GM19328 (cell line): ENCODE measurements at regions not wholly inside any gene's neighbourhood (a gene's known extent, or its start where the extent isn't known, plus 50 kb on each side); places are given as distances from the start of the nearest gene placed in this dataset.
"Not testable (repeated sequence)": the region's sequence is repeated elsewhere in the genome, so short reads cannot be mapped to it uniquely, and the experiment has no call there.

Experiments used
- ATAC-seq: cut with Tn5 transposase; IDR thresholded peaks from one replicate; pipeline ENCODE4 v1.9.1; 2021; ENCODE audit warnings: mild to moderate bottlenecking, moderate library complexity; ENCODE audit not compliant: unreplicated experiment

DNA sequence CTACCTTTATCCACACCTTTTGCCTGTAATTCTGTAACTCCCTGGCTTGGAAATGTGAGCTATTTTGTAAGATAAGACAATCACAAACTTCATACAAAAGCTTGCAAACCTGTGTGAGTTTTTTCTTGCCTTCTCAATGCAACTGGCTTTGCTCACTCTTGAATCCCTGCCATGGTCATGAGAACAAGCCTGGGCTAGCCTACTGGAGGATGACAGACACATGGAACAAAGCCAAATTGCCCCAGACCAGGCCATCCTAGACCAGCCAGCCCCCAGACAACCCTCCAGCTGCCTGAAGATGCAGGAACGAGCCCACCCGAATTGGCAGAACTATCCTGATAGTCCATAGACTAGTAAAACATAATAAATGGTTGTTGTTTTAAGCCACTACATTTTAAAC, 466.6 kb upstream of the ERCC4 start:
- ATAC-seq, result no peak

DNA sequence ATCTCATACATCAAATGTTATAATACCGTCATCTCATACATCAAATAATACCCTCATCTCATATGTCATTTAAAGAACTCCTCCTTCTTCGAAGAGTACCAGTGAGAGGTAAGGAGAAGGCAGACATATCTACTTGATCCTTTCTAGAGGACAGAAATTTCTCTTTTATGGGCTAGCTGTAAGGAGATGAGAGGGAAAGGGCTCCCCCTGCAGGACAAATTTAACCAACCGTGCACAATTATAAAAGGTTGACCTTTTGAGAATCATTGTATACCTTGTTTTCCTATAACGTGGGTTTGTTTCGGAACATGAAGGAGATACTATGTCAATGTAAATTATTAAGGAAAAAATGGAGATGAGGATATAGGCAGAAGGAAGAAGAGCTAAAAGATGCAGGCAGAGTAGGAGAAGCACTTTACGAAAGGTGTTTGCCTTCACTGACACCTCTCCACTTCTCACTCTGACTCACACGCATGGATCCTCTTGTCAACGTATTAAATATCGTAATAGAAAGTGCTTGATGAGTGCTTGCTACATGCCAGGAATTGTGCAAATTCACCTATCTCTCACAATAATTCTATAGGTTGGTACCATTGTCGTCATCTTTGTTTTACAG, 465.9 kb upstream of the ERCC4 start:
- no peak for ATAC-seq

DNA sequence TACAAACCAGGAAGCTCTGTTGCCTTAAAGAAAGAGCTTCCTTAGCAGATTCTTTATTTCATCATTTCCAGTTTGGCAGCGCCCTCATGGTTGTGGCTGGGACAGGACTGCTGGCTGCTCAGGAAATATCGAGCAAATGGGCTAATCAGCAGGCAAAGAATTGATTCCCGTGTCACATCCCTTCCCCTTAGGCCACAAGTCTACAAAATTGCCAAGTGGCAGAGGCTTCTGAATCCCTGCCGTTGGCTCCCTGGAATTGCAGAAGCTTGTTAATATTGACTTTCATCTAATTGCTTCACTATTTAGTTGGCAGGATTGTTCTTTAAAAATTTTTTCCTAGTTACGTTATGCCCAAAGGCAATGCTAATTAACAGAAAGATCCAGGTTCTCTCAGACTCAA, 456.3 kb upstream of the ERCC4 start:
- no peak for ATAC-seq

DNA sequence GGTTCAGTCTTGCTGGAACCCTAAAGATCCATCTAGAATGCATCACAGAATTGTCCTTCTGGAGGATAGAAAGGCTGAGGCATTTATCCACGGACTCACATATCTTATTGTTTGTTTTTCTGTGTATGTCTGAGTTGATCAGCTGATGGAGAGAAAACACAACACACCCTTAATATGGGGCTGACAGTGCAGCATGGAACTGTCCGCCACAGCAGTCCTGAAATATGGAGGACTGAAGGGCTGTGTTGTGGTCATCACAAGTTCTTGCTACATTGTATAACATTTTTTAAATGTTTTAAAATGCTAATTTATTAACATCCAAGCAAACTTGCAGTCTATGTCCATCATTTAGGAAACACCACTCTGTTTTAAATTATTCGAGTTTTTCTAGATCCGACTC, 448.9 kb upstream of the ERCC4 start:
- no peak for ATAC-seq

DNA sequence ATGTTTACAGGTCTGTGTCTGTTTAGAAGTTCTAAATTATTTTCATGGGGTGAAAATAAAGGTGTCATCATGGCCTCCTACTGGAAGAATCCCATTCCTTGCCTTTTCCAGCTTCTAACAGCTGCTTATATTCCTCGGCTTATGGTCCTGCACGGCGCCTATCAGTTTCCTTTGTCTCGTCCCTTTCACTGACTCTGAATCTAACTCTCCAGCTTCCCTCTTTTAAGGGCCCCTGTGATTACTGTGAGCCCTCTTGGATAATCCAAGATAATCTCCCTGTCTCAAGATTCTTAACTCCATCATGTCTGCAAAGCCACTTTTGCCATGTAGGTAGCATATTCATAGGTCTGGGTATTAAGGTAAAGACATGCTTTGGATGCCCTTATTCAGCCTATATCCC, 441.0 kb upstream of the ERCC4 start:
- no peak for ATAC-seq

DNA sequence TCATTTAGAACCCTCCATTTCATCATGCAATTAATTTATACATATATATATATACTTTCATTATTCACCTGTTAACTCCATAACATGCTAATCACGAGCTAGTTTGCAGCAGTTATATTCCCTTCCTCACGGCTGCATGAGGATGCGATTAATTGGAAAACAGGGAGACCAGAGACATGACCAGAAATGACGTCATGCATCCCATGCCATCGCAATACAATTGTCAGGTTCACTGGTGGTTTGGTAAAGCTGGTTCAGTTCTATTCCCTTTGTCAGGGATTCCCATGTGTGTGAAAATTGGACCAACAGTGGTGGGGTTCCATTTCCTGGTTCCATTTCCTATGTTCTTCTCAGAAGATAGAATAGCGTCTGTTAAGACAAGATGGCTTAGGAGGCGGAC, 440.4 kb upstream of the ERCC4 start:
- no peak for ATAC-seq

DNA sequence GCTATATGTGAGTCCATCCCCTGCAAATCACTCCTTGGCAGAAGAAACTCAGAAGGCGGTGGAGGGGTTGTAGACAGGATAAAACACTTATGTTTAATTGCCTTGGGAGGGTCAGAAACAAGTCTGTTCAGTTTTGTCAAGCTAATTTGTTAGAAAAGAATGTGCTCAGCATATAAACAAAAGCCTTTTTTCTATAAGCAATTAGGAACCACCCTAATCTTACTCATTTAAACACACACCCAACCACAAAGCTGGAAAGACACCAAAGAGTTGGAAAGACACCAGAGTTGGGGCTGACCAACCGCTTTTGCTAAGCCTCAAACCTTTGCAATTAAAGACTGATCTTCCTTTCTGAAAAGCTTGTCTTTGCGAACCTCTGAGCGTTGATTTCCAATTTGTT, 439.2 kb upstream of the ERCC4 start:
- ATAC-seq, result no peak

DNA sequence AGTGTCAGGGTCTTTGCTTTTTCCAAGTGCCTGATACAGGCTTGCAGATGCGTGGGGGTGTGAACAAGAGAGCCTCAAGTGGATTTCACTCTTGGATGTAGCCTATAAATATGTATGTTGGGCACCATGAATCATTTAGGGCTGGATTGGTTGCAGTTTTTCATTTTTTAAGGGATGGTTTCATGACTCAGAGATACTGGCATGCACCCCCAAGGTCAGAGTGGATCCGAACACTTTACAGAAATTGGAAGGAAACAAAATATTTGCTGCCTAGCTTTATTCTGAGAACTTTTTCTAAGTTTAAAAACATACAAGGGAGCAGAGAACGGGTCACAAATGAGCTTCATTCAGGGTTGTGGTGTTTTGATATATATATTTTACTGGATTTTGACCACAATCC, 436.8 kb upstream of the ERCC4 start:
- ATAC-seq, result no peak

DNA sequence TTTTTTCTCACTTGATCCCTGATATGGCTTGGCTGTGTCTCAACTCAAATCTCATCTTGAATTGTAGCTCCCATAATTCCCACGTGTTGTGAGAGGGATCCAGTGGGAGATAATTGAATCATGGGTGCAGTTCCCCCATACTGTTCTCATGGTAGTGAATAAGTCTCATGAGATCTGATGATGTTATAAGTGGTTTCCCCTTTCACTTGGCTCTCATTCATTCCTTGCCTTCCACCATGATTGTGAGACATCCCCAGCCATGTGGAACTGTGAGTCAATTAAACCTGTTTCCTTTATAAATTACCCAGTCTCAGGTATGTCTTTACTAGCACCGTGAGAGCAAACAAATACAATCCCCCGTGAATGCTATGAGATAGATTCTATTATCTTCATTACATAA, 430.5 kb upstream of the ERCC4 start:
- ATAC-seq, result not testable (repeated sequence)

DNA sequence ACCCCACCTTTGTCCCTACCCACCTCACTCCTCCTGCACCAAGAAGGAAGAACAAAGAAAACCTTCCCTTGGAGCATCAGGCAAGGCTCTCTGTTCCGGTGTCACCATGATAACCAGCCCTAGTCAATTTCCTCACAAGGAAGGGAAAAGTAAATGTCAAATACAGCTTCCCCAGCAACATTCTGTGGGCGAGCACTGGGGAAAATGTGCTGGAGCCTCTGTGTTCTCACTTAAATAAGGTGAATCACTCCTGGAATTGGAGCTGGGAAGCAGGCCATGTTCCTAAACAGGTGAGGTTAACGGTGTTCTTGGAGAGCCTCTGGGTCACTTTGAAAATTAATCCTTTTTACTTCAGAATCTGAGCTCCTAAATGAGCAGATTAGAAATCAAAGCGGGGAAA, 427.9 kb upstream of the ERCC4 start:
- no peak for ATAC-seq

DNA sequence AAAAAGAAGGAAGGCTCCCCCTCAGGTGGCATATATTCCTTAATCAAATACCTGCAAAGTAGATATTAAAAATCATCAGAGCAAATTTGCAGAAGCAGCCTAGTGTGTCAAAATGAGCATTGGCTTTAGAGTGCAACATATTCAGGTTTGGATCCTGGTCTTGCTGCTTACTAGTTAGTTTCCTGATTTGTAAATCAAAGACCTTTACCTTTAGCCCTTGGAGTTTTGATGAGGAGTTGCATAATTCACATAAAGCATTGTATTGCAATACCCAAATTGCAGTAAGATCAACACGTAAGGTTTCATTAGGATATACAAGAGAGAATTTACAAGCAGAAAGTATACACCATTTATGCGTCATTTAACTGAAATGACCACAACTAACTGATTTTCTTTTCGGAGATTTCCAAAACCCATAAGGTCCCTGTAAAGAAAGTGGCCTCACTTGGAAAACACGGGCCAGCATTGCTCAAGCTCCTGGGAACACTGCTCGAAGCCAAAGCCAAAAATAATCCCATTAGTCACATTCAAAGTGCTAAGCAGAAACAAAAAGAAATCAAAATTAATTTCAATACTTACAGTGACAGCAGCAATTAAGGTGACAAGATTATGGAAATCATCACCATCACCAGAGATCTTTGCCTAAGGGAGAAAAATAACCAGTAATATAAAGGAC, 415.9 kb upstream of the ERCC4 start:
- ATAC-seq, result no peak

DNA sequence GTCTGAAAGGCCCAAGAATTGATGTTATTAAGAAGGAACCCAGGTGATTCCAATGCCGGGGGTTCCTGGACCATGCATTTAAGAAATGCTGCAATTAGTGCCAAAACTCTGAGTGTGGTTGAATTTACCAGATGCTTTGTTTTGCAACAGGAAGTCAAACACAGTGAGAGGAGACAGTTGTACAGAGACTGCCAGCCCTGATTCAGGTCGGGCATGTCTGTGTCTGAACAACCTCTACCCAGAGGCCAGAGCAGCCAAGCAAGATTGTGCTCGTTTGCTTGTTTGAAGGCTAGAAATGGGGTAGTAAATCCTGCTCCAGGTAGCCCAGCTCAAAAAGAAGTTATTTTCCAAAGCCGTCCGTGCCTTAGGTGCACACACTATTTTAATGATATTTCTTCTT, 412.4 kb upstream of the ERCC4 start:
- ATAC-seq, result no peak

DNA sequence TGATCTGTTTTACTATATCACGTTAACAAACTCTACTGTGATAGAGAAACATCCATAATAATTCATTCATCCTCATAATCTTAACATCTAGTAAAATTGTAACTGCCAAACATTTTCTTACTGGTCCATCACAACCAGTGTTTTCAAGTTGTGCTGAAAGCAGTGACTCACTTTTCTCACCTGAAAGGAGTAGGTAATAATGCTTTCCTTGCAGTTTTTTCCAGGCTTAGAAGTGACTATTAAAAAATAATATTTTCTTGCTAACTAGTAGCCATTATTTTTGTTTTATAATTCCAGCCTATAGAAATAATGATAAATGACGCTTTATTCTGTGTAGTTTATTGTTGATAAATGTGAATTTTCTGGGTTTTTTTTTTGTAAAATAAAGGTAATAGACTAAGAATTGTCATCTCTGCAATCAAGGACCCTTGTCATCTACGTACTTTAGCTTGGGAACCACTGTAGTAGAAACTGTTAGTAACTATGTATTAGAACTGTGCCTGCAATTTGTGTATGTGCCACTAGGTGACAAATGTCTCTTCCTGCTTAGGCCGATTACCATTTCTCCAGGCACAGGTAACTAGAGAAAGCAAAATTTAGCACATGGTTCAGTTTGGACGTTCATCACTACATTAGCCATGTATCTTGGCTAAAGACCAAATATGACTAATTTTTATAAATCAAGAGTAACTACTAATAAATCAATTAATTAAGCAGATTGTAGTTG, 409.4 kb upstream of the ERCC4 start:
- no peak for ATAC-seq

DNA sequence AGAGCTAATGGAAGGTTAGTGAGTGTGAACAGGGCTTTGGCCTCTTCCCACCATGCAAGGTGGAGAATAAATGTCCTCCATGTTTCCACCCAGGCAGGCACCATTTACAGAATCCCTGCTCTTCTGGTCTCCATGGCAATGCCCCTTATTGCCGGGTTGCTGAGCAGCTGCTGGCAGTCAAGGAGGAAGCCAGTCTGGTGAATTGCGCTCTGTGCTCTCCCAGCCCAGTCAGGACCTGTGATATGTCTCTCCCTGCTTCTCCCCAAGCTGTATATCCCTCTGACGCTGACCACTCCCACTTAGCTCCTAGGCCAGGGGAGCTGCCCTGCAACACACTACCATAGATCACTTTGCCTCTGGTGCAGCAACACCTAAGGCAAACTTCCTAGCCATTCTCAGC, 402.1 kb upstream of the ERCC4 start:
- ATAC-seq, result no peak

DNA sequence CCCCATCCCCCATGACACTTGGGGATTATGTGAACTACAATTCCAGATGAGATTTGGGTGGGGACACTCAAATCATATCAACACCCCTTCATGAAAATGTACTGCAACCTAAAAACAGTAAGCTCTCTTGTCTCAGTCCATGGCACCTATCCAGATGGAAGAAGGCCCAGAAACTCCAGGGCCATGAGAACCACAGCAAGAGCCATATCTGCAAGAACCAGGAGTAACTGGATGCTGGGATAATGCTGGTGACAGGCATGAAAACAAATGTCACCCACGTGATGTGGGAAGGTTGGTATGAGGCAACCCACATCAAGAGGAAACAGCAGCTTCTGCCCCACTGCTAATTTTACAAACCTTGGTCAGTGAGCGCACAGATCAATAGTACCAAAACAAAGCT, 400.1 kb upstream of the ERCC4 start:
- no peak for ATAC-seq

DNA sequence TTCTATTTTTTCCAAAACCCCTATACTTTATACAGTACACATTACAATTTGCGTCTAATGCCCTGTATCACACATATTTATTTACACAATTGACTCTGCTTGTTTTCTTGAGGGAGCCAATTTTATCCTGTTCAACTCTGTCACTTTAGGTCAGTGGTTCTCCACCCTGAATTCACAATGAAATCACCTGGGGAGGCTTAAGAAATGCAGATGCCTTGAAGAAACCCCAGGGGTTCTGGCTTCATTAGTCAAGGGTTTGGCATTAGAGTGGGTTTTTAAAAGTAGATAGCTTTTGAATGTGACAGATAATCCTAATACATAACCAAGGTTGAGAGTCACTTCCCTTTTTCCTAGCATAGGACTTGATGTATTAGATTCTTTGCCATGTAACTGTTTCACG, 398.6 kb upstream of the ERCC4 start:
- ATAC-seq, result no peak

DNA sequence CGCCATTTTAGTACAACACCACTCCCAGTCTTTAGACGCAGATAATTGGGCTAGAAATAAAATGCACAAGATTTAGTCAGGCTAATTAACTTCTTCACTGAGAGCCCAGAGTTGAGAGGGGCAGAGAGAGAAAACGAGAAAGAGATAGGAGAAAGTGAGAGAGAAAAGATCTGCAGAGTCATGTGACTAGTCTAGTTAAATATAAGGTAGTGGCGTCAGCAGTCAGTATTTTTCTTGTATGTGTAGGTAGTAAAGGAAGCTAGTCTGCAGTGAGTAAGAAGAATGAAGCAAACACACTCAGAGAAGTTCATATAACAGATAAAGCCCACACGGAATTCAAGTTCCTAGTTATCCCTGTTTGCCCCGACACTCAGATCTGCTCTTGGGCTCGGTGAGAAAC, 392.6 kb upstream of the ERCC4 start:
- ATAC-seq, result no peak

DNA sequence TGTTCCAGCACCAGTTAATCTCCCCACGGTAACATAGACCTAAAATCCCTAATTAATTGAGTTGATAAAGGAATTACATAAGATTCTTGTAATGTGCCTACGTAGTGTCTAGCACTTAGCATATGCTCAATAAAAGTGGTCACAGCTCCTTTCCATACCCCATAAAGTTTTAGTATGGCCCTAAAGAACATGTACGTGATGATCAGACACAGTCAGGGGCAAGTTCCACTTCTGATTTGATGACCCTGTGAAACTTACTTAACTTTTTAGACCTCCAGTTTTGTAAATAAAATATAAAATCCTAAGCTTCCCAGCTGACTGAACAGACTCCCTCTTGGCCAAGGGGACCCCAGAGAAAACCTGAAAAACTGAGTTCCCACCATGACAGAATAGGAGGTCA, 391.3 kb upstream of the ERCC4 start:
- no peak for ATAC-seq

DNA sequence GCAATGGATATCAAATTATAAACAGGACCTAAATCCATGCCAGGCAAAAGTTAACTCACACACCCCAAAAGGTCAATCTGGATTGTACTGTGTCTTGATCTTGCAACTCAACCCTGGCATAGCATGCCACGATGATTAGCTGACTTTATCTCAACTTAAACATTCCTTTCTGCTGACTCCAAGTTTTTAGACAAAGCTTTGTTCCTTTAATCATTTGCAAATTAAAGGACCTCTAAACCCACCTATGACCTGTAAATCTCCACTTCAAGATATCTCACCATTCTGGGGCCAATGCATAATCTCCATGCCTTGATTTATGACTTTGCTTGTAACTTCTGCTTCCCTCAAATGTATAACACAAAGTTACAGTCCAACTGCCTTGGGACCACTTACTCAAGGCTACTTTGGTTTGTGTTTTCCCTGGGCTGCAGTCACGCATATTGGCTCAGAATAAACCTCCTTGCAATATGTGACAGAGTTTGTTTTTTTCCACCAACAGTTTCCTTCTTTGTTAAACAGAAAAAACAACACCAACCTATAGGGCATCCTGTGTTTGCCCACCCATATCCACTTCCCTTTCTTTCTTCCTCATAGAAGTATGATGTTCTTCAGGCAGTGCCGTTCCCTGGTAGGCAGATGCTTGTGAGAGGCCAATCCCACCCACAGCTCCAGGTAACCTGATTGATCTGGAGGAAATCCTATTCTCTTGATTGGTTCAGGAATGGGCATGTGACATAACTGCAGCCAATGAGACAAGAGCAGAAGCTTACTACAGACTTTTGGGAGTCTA, 390.6 kb upstream of the ERCC4 start:
- no peak for ATAC-seq

DNA sequence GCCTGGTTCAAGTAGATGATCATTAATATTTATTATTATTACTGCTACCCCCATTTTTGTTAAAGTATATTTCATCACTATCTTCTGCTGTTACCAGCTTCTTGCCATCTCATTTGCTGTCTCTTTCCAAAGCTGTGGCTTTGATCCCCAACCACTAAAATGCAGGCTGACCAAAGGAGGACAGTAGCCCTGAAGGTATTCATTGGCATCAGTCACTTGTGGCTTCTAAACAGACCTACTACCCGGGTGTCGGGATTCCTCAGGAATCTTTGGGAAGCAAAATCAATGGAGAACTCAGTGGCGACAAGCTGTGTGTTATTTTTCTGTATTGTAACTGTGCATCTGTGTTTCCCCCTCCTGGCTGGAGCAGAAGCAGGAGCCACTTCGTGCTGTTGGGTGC, 379.2 kb upstream of the ERCC4 start:
- no peak for ATAC-seq

DNA sequence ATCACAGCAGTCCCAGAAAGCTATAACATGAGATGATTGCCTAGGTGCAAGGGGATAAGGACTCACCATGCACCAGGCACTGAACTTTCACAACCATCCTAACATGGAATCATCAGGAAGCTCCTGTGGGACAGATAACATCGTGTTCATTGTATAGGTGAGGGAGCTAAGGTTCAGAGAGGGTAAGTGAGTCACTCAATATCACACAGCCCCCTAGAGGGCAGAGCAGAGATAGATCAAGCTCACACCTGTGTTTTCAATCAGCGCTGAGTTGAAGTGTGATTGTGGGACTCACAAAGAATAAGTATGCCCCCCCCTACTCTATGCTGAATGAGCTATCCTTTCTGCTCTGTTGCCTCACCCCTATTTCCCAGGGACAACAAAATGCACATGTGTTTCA, 377.7 kb upstream of the ERCC4 start:
- ATAC-seq, result no peak

DNA sequence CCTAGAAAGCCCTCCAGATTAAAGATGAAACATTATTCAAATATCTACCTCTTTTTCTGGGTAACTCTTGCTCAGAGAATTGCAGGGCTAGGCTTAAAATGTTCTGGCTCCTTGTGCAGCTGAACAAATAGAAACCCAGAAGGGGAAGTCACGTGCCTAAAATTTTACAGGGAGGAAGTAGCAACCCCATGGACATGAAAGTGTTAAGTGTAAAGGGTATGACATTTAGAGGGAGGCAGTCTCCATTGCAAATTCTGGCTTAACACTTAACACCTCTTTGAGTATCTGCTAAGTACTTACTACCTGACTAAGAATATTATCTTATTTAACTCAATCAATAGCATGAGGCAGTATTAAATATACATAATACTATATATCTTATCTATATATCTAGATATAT, 376.1 kb upstream of the ERCC4 start:
- ATAC-seq, result no peak
